Skeletal muscle satellite cell (primary cell): ENCODE measurements at regions not wholly inside any gene's neighbourhood (a gene's known extent, or its start where the extent isn't known, plus 50 kb on each side); places are given as distances from the start of the nearest gene placed in this dataset.

Experiments used
- H3K27me3 ChIP-seq: 2 replicates; pipeline ENCODE4 v1.7.0; 2013; ENCODE audit warnings: low read length; ENCODE audit not compliant: control insufficient read depth, insufficient read depth
- H3K36me3 ChIP-seq: 2 replicates; pipeline ENCODE4 v1.7.0; 2013; ENCODE audit warnings: mild to moderate bottlenecking, control low read depth, low read length; ENCODE audit not compliant: insufficient read depth
- H3K4me1 ChIP-seq: 2 replicates; pipeline ENCODE4 v1.7.0; 2013; ENCODE audit warnings: low read length; ENCODE audit not compliant: control insufficient read depth, insufficient read depth
- H3K4me2 ChIP-seq: 2 replicates; pipeline ENCODE4 v1.7.0; 2013; ENCODE audit warnings: mild to moderate bottlenecking, low read length
- H3K4me3 ChIP-seq: 2 replicates; pipeline ENCODE4 v1.7.0; 2013; ENCODE audit warnings: low read length
- H3K9ac ChIP-seq: 2 replicates; pipeline ENCODE4 v1.7.0; 2013; ENCODE audit warnings: mild to moderate bottlenecking, low read depth, low read length, moderate library complexity
- H3K9me3 ChIP-seq: replicated peaks from 2 replicates; pipeline ENCODE4 v1.7.0; 2013; ENCODE audit warnings: mild to moderate bottlenecking, control low read depth, low read length

GRCh38 chr11:70709596-70709995, 311.3 kb downstream of the CTTN start:
- Histone ChIP-seq H3K4me2 (no peak overlapping the region), H3K4me1 (no peaks in the 10 kb centered on the region), H3K9me3 (peaks cover 2% of the 10 kb centered on the region), H3K4me3 (no peak overlapping the region), H3K9ac (no peak overlapping the region), H3K27me3 (peaks cover 7% of the 10 kb centered on the region), H3K36me3 (no peaks in the 10 kb centered on the region)

DNA sequence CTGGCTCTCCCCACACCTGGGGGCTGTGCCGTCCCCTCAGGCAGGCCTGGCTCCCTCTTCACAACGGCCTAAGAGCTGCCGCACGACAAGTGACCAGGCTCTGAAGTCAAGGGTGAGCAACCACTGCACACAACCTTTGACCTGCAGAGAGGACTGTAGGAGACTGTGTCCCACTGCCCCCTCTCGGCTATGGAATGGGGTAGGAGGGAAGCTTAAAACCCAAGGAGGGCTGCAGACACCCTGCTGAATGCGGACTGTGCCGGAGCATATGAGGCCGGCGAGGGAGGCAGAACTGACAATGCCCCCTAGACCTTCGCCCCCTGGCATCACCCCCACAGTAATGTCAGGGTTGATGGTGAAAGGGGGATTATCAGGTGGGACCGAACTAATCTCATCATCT, 311.9 kb downstream of the CTTN start:
- Histone ChIP-seq H3K4me1 (no peaks in the 10 kb centered on the region), H3K27me3 (peaks cover 9% of the 10 kb centered on the region), H3K4me3 (no peak overlapping the region)

DNA sequence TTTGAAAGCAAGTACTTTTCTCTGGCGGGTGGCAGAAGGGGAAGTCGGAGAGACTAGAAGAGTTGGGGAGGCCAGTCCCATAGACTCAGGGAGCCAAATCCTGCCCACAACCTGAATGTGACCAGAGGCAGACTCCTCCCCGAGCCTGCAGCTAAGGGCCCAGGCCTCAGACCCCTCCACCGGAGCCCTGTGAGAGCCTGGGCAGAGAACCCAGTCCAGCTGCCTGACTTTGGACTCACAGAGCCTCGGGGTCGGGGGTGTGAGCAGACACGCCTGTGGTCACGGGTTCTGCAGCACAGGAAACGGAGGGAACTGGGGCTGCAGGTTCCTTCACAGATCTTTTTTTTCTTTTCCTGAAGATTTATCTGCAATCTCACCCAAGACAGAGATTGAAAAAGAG, 312.3 kb downstream of the CTTN start:
- no peak overlapping the region for H3K4me2 ChIP-seq
- no peak overlapping the region for H3K9ac ChIP-seq
- no peaks in the 10 kb centered on the region for H3K4me1 ChIP-seq
- no peak overlapping the region for H3K4me3 ChIP-seq
- peaks cover 10% of the 10 kb centered on the region for H3K27me3 ChIP-seq
- H3K36me3 ChIP-seq = no peaks in the 10 kb centered on the region
- no peaks in the 10 kb centered on the region for H3K9me3 ChIP-seq

More for the DNA sequence above, 311.9 kb downstream of the CTTN start:
- no peak overlapping the region for H3K4me2 ChIP-seq
- H3K36me3 ChIP-seq = no peaks in the 10 kb centered on the region
- no peak overlapping the region for H3K9ac ChIP-seq
- H3K9me3 ChIP-seq = no peaks in the 10 kb centered on the region

GRCh38 chr11:70711095-70711910, 313.0 kb downstream of the CTTN start:
- peaks cover 10% of the 10 kb centered on the region for H3K27me3 ChIP-seq
- H3K9me3 ChIP-seq = no peaks in the 10 kb centered on the region
- H3K4me1 ChIP-seq = no peaks in the 10 kb centered on the region
- H3K36me3 ChIP-seq = no peaks in the 10 kb centered on the region
- H3K4me2 ChIP-seq = no peak overlapping the region
- no peak overlapping the region for H3K9ac ChIP-seq
- no peak overlapping the region for H3K4me3 ChIP-seq

DNA sequence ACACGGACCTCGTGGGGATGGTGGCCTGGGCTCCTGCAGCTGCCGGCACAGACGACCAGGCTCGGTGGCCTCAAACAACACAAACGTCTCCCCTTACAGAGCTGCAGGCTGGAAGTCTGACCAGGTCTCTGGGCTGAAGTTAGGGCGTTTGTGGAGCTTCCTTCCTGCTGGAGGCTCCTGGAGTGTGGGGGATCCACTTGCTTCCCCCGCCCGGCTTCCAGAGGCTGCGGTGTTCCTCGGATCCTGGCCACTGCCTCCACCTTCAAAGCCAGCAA, 313.5 kb downstream of the CTTN start:
- no peak overlapping the region for H3K4me2 ChIP-seq
- H3K4me3 ChIP-seq = no peak overlapping the region
- no peaks in the 10 kb centered on the region for H3K9me3 ChIP-seq
- no peaks in the 10 kb centered on the region for H3K4me1 ChIP-seq
- H3K36me3 ChIP-seq = no peaks in the 10 kb centered on the region
- H3K9ac ChIP-seq = no peak overlapping the region
- H3K27me3 ChIP-seq = peaks cover 10% of the 10 kb centered on the region

DNA sequence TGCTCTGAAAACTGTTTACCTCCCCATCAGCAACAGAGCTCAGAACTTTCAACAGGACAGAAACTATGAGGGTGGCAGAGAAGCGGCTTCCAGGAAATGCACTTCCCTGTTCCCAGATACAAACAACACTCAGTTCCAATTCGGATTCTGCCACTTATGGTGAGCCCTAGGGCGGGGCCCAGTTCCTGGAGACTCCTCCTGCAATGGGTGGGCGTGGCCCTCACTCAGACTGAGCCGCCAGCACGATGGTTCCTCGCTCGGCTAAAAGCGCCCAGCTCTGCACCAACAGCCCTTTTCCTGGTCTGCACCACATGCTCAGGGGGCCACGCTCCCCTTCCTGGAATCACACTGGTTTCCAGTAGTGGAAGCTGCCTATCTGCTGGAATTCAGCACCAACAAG, 314.1 kb downstream of the CTTN start:
- Histone ChIP-seq H3K9me3 (no peaks in the 10 kb centered on the region), H3K4me3 (no peak overlapping the region), H3K9ac (no peak overlapping the region), H3K4me1 (no peaks in the 10 kb centered on the region), H3K4me2 (no peak overlapping the region), H3K36me3 (no peaks in the 10 kb centered on the region), H3K27me3 (peaks cover 14% of the 10 kb centered on the region)

- Histone ChIP-seq H3K9me3 (no peaks in the 10 kb centered on the region), H3K36me3 (no peaks in the 10 kb centered on the region), H3K4me3 (no peak overlapping the region), H3K9ac (no peak overlapping the region), H3K4me1 (no peaks in the 10 kb centered on the region), H3K4me2 (no peak overlapping the region), H3K27me3 (peaks cover 18% of the 10 kb centered on the region)
Observed at GRCh38 chr11:70713086-70713835, 314.9 kb downstream of the CTTN start.

DNA sequence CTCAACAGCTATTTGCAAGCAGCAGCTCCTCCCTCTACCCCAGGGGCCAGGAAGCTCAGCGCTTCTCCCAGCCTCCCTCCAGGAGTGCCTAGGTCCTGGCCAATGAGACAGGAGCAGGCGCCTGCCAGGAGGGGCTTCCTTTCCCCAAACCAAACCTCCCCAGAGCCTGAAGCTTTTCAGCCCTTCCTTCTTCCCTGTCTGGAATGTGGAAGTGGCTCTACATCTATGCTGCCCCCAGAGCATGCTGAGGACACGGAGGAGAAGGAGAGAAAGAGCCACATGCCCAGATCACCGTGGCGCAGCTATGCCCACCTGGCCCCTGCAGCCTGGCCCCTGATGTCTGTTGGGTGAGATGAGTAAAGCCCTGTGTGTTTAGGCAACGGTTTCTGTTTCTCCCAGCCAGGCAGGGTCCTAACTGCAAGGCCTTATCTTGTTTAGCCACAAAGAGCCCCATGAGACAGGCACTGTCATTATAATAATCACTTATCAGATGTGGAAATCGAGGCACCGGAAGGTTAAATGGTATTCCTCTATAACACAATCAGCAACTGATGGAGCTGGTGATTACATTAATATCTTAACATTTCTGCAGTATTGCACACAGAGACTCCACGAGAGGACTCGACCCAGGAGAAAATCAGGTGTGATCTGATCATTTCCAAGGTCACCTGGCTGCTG, 315.8 kb downstream of the CTTN start:
- H3K36me3 ChIP-seq = no peaks in the 10 kb centered on the region
- peaks cover 25% of the 10 kb centered on the region for H3K27me3 ChIP-seq

DNA sequence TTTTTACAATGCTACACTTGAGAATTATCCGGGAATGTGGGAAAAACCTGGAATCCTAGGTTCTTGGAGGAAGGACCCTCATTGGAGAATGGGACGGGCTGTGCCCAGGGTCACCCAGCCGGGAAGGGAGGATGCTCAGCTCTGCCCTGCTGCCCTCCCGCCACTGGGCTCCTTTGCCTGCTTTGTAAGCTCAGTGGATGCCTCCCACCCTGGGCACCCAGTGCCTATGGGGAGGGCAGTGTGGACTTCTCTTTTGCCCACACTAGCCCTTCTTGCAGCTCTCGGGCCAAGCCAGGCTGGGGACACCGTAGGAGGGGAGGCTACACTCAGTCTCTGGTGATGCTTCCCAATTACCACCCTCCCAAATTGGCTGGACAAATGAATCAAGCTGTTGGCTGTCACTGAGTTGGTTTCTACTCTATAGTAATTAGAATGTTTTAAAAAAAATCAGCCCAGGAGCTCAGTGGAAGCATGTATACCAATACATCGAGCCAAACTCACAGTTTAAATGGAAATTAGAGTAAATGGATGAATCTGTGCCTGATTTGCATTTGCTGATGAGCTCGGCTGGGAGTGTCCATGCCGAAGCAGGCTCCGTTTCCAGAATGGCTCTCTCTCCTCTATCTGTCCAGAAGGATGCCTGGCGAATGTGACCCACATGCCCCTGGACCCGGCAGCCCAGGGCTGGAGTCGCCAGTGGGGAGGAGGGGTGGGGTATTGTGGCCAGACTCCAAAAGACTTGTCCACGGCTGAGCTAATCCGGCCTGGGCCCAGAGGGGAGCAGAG, 317.0 kb downstream of the CTTN start:
- peaks cover 25% of the 10 kb centered on the region for H3K27me3 ChIP-seq
- no peaks in the 10 kb centered on the region for H3K4me1 ChIP-seq
- H3K9me3 ChIP-seq = no peaks in the 10 kb centered on the region
- no peak overlapping the region for H3K4me2 ChIP-seq
- H3K36me3 ChIP-seq = no peaks in the 10 kb centered on the region
- no peak overlapping the region for H3K4me3 ChIP-seq
- H3K9ac ChIP-seq = no peak overlapping the region

More for the DNA sequence above, 315.8 kb downstream of the CTTN start:
- H3K9me3 ChIP-seq = no peaks in the 10 kb centered on the region
- no peak overlapping the region for H3K4me2 ChIP-seq
- H3K9ac ChIP-seq = no peak overlapping the region
- H3K4me1 ChIP-seq = no peaks in the 10 kb centered on the region
- H3K4me3 ChIP-seq = no peak overlapping the region

DNA sequence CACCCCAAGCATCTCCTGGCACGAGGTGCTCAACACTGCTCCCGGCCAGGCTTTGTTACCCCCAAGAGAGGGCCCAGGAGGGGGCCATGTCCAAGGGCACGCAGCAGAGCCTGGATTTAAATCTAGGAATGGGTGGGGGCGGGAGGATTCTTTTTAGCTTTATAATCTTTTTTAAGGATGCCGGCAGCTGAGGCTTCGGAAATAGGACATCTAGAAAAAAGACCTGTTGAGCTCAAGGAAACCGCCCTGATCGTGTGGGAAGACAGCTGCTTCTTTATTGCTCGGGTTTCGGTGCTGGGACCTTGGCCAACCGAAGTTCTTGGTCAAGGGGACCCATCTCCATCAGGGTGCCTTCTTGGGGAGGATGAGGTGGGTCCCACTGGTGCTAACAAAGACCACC, 317.9 kb downstream of the CTTN start:
- no peaks in the 10 kb centered on the region for H3K9me3 ChIP-seq

More for the DNA sequence above, 317.9 kb downstream of the CTTN start:
- no peak overlapping the region for H3K4me3 ChIP-seq
- H3K4me2 ChIP-seq = no peak overlapping the region
- H3K27me3 ChIP-seq = peaks cover 25% of the 10 kb centered on the region
- no peaks in the 10 kb centered on the region for H3K36me3 ChIP-seq
- H3K4me1 ChIP-seq = no peaks in the 10 kb centered on the region
- H3K9ac ChIP-seq = no peak overlapping the region
